ENCODE measurements at regions not wholly inside any gene's neighbourhood (a gene's known extent, or its start where the extent isn't known, plus 50 kb on each side); places are given as distances from the start of the nearest gene placed in this dataset.
A peak's percentile ranks its signal among the peaks of the same experiment; 100 is the strongest.

GRCh38 chr7:4434306-4434705 is 247.8 kb upstream of the FOXK1 start:
- Mint-ChIP-seq H3K4me1 (ENCODE audit: low read depth, unreplicated experiment) (peaks cover 41% of the 10 kb centered on the region), H3K9me3 (ENCODE audit: unreplicated experiment) (peaks cover 34% of the 10 kb centered on the region), H3K36me3 (ENCODE audit: insufficient read depth, unreplicated experiment) (peaks cover 24% of the 10 kb centered on the region), H3K4me3 (ENCODE audit: unreplicated experiment) (no peak overlapping the region), H3K27me3 (ENCODE audit: insufficient read depth, unreplicated experiment) (no peaks in the 10 kb centered on the region), H3K27ac (ENCODE audit: unreplicated experiment) (peak overlapping the region; percentile 96)
- ChIA-PET POLR2A (no interaction called here), CTCF (no interaction called here)
- no peak for TF ChIP-seq CTCF (IDR thresholded peaks at IDR 0.05; ENCODE audit: insufficient read depth in 1 of 2, low read depth in 1 of 2, low read length in 1 of 2, severe bottlenecking in 1 of 2, unreplicated experiment in 1 of 2)
- Histone ChIP-seq H3K4me1 (peaks cover 43% of the 10 kb centered on the region), H3K9me3 (peaks cover 17% of the 10 kb centered on the region), H3K27me3 (replicated peaks; ENCODE audit: control insufficient read depth, insufficient read depth, low read length) (no peaks in the 10 kb centered on the region), H3K4me3 (ENCODE audit: low read depth, low read length) (no peak overlapping the region), H3K36me3 (ENCODE audit: control insufficient read depth, insufficient read depth, low read length) (no peaks in the 10 kb centered on the region)
- BruUV-seq (replicated peaks) = no TSS peak
- DNase-seq = no peak
- intact Hi-C loops (cut with micrococcal nuclease; ENCODE audit: unreplicated experiment) = no loop called here

DNA sequence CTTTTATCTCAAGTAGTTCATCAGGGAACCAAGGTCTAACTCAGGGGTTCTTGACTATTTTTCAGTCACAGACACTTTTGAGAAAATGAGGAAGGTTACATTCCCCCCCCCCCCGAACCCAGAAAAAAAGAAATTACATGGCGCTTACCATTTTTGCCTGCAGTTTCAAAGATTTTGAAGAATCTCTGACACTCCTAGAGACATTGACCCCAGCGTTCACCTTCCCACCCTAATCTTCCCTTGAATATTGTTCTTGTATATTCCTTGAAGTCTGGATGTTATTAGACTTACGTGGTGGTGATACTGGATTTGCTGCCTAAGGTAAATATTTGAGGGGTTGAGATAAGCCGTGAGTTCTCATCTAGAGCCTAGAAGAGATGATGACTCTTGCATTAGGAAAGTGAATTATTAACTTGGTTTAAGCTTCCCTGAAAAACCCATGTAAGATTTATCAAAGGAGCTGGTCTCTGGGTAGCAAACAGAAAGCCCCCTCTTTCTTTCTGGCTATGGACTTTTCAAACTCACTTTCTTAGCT is 245.7 kb upstream of the FOXK1 start:
- peak overlapping the region; percentile 96 for H3K27ac Mint-ChIP-seq (ENCODE audit: unreplicated experiment)

GRCh38 chr7:4436936-4437335 is 245.2 kb upstream of the FOXK1 start:
- peak overlapping the region; percentile 96 for H3K27ac Mint-ChIP-seq (ENCODE audit: unreplicated experiment)
- POLR2A ChIA-PET = no interaction called here
- peaks cover 43% of the 10 kb centered on the region for H3K4me1 ChIP-seq
- no peak for TF ChIP-seq CTCF (IDR thresholded peaks at IDR 0.05; ENCODE audit: insufficient read depth in 1 of 2, low read depth in 1 of 2, low read length in 1 of 2, severe bottlenecking in 1 of 2, unreplicated experiment in 1 of 2)
- CTCF ChIA-PET = interaction anchor here (1.1 to 1.3 kb wide), 2 partner anchors 42 to 205 kb away, joined by 3 read pairs; no protein-coding TSS in a partner anchor
- no peaks in the 10 kb centered on the region for H3K27me3 ChIP-seq (replicated peaks; ENCODE audit: control insufficient read depth, insufficient read depth, low read length)
- H3K4me1 Mint-ChIP-seq (ENCODE audit: low read depth, unreplicated experiment) = peaks cover 41% of the 10 kb centered on the region
- H3K36me3 Mint-ChIP-seq (ENCODE audit: insufficient read depth, unreplicated experiment) = peaks cover 24% of the 10 kb centered on the region
- peaks cover 14% of the 10 kb centered on the region for H3K9me3 ChIP-seq
- H3K4me3 ChIP-seq (ENCODE audit: low read depth, low read length) = no peak overlapping the region
- no peaks in the 10 kb centered on the region for H3K27me3 Mint-ChIP-seq (ENCODE audit: insufficient read depth, unreplicated experiment)
- DNase-seq = peak; percentile 53 to 54
- H3K36me3 ChIP-seq (ENCODE audit: control insufficient read depth, insufficient read depth, low read length) = no peaks in the 10 kb centered on the region
- H3K9me3 Mint-ChIP-seq (ENCODE audit: unreplicated experiment) = peaks cover 19% of the 10 kb centered on the region
- H3K4me3 Mint-ChIP-seq (ENCODE audit: unreplicated experiment) = peak overlapping the region; percentile 72
- BruUV-seq (replicated peaks) = TSS peak; percentile 90
- intact Hi-C loops (cut with micrococcal nuclease; ENCODE audit: unreplicated experiment) = loop anchor here (1.0 to 2.0 kb wide), 2 partner anchors 42 to 190 kb away; no protein-coding TSS in a partner anchor

More for the DNA sequence above, 245.7 kb upstream of the FOXK1 start:
- no TSS peak for BruUV-seq (replicated peaks)
- no peak for TF ChIP-seq CTCF (IDR thresholded peaks at IDR 0.05; ENCODE audit: insufficient read depth in 1 of 2, low read depth in 1 of 2, low read length in 1 of 2, severe bottlenecking in 1 of 2, unreplicated experiment in 1 of 2)
- Mint-ChIP-seq H3K27me3 (ENCODE audit: insufficient read depth, unreplicated experiment) (no peaks in the 10 kb centered on the region), H3K4me1 (ENCODE audit: low read depth, unreplicated experiment) (peaks cover 41% of the 10 kb centered on the region), H3K9me3 (ENCODE audit: unreplicated experiment) (peaks cover 24% of the 10 kb centered on the region), H3K36me3 (ENCODE audit: insufficient read depth, unreplicated experiment) (peaks cover 24% of the 10 kb centered on the region), H3K4me3 (ENCODE audit: unreplicated experiment) (peak overlapping the region; percentile 72)
- DNase-seq = peak; percentile 66 to 75
- Histone ChIP-seq H3K36me3 (ENCODE audit: control insufficient read depth, insufficient read depth, low read length) (no peaks in the 10 kb centered on the region), H3K27me3 (replicated peaks; ENCODE audit: control insufficient read depth, insufficient read depth, low read length) (no peaks in the 10 kb centered on the region), H3K9me3 (peaks cover 14% of the 10 kb centered on the region), H3K4me3 (ENCODE audit: low read depth, low read length) (no peak overlapping the region), H3K4me1 (peaks cover 43% of the 10 kb centered on the region)
- ChIA-PET POLR2A (no interaction called here), CTCF (interaction anchor here (1.3 kb wide), 1 partner anchor 43 kb away, joined by 3 read pairs; no protein-coding TSS in a partner anchor)
- intact Hi-C loops (cut with micrococcal nuclease; ENCODE audit: unreplicated experiment) = loop anchor here (1.0 to 2.0 kb wide), 2 partner anchors 43 to 190 kb away; no protein-coding TSS in a partner anchor
